HG03175 (cell line): ENCODE measurements at regions not wholly inside any gene's neighbourhood (a gene's known extent, or its start where the extent isn't known, plus 50 kb on each side); places are given as distances from the start of the nearest gene placed in this dataset.
"Not testable (repeated sequence)": the region's sequence is repeated elsewhere in the genome, so short reads cannot be mapped to it uniquely, and the experiment has no call there.

Source experiments
- ATAC-seq: cut with Tn5 transposase; IDR thresholded peaks from one replicate; pipeline ENCODE4 v1.9.1; 2021; ENCODE audit warnings: mild to moderate bottlenecking, moderate library complexity; ENCODE audit not compliant: unreplicated experiment

DNA sequence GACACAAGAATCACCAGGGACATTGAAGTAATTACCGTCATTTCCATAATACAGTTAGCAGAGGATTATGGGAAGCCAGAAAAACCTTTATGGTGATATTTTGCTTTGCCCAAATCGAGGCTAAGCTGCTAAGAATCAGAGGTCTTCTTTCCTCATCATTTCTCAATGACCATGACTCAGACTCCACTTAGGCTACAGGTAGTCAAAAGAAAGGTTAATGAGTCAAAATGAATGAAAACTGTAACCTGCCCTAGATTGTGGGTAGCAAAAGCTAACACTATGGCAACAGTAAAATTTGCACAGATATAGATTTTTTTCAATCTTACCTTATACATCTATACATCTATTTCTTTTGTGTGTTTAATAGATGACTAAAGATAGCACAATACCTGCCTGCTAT lies 185.8 kb downstream of the CARTPT start:
- no peak for ATAC-seq

DNA sequence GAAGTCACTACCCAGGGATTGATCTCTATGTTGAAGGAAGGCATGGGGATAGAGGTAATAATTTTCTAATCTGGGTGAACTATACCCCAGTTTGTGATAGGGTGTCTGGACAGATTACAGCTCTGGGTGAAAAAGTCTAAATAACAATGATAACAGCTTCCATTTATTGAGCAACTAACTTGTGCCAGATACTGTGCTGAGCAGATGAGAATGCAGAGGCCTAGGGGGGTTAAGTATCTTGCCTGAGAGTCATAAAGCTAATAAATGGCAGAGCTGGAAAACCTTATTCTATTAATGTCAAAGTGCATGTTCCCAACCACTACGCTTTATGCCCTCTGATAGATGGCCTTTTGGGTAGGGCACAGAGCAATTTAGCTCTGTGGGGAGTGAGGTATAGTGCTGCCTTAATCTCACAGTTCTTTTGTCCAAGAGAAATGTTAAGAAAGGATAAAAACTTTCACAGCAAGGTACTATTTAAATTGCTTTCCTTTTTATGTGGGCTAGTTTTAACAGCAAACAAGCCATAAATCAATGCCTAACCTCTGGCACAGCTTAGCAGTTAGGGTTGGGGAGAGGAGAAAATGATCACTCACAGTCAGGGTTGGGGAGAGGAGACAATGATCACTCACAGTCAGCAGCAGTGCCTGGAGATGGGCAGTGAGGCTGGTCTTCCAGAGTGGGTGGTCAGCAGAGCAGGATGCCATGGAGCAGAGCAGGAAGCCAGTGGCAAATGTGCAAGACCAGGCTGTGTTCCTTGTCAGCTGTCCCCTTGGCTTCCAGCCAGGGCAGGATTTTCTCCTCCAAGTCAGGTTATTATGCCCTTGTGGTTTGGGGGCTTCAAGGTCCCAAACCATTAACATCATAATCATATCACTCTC lies 187.0 kb downstream of the CARTPT start:
- ATAC-seq: no peak

DNA sequence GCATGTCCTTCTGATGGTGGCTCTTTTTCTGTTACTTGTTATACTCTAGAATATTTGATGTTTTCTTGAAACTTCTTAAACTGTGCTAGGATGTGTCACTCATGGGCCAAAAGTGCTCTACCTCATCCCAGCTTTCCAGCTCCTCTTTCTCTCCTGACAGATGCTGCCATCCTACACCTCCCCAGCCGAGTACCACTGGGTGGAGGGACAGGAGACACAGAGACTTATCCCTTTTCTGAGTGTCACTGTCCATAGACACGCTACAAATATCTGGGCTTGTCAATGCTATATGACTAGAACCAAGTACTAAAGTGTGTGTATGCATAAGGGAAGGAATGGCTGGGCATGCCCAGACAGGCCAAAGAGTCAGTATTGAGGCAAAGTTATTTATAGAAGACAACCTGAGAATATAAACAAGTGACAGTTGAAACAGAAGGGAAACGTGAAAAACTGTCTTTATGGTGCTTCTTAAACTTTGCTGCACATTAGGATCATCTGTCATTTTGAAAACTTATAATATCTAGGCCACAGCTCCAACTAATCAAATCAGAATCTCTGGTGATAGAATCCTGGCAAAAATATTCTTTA lies 188.0 kb downstream of the CARTPT start:
- no peak for ATAC-seq

DNA sequence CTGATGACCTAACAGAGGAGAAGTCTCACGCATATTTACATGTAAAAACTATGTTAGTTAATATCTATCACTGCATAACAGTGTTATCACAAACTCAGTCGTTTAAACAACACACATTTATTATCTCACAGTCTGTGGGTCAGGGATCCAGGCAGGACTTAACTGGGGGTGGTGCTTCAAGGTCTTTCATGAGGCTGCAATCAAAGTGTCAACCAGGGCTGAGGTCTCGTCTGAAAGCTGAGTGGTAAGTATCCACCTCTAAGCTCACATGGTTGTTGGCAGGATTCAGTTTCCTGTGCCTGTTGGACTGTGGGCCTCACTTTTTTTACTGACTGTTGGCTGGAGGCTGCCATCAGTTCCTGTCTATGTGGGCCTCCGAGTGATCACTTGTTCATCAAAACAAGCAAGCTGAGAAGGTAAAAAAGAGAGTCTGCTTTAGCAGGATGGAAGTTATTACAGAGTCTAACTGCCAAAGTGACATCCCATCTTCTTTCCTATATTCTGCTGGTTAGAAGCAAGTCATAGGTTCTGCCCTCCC lies 188.6 kb downstream of the CARTPT start:
- no peak for ATAC-seq

DNA sequence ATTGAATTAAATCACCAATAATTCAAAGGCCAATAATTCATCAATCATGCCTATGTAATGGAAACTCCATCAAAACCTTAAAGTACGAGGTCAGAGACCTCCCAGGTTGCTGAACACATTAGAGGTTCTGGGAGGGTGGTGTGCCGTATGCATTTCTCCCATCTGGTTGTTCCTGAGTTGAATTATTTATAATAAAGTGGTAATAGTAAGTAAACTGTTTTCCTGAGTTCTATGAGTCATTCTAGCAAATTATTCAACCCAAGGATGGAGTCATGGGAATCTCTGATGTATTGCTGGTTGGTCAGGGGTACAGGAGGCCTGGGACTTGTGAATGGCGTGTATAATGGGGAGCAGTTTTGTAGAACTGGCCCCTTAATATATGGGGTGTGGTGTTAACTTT lies 191.7 kb downstream of the CARTPT start:
- no peak for ATAC-seq

DNA sequence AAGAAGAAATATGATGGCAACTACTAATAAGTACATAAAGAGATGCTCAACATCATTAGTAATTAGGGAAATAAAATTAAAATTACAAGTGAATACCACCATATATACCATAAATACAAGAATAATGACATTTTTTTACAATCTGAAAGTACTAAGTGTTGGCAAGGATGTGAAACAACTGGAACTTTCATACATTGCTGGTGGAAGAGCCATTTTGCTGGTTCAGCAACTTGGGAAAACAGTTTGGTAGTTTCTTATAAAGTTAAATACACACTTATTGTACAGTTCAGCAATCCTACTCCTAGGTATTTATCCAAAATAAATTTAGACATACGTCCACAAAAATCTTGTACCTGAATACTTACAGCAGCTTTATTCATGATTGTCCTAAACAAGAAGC lies 192.9 kb downstream of the CARTPT start:
- ATAC-seq: no peak

DNA sequence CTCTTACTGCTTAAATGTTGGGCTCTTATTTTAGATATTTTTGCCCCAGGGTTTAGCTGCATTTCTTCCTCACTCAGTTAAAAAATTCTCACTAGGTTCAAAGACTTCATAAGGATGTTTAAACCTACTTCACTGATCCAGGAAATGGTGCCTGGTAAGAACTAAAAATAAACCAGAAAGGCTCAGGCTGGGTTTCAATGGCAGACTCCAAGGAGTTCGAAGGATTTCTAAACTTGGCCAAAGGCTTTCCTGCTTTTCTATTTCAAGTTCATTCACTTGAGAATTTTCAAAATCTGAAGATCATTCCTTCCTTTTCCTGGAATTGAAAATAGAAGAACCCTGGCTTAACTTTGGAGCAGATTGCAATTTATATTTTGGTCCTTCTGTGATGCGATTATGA lies 193.0 kb upstream of the MAP1B start:
- no peak for ATAC-seq

DNA sequence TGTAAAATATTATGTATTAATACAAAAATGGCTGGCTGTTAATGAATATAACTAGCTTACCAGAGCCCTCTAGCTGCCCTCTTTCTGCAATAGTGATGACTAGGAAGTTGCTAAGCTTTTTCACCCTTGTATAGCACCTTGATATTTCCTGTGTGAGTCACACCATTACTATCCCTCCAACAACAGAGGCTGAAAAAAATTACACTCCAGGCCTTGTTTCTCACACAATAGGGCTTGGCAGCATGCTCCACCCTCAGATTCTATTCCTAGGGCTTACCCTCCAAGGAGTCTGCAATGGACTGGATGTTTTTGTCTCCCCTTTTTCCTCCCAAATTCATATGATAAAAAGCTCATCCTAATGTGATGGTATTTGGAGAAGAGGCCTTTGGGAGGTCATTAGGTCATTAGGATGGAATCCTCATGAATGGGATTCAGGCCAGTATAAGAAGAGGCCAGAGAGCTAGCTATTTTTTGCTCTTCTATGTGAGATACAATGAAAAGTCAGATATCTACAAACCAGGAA lies 184.6 kb upstream of the MAP1B start:
- ATAC-seq: no peak

DNA sequence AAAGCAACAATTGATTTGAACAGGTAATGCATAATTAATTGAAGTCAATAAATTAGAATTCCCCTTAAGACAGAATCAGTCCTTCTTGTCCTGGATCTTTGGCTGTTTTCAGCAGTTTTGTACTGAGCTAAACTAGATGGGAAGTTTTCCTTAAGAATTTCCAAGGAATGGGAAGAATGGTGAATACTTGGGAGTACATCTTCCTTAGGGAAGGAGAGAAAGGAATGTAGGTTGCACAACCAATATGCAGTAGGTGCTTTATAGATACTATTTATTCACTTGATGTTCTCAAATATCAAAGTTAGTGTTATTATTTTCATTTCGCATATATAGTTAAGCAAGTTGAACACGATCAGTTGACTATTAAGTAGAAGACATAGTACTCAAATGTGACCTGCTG lies 183.5 kb upstream of the MAP1B start:
- no peak for ATAC-seq

DNA sequence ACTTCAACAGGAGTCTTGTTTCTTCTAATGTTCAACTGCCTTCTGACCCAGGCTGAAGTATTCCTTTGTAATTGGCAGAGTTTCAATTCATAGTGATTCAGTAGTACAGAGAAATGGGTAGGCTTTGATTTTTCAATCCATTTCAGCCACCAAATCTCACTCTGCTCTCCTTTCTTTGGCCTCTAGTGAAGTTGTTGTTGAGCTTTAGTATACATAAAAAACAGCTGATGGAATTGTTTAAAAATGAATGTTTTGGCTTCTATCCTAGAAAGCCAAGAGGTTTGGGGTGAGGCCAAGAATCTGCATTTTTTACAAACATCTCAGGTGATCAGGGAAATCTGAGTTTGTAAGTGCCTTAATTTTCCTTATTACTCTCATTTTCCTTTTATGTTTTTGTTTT lies 182.9 kb upstream of the MAP1B start:
- ATAC-seq: no peak

DNA sequence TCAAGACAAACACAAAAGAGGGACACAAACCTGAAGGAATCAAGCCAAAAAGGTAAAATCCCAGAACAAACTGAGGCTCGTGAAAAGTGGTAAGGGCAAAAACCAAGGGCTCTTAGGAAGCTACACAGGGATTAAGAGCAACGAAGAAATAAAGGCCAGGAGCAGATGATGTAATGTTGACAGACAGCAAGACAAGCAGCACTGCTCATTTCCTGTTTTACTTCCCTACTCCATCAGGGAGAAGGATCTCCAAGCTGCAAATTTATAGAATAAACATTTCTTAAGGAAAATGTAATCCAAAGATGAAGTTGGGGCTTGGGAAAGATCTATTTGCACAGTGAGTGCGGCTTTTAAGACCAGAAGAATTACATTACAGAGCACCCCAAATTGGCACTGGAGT lies 182.3 kb upstream of the MAP1B start:
- no peak for ATAC-seq

DNA sequence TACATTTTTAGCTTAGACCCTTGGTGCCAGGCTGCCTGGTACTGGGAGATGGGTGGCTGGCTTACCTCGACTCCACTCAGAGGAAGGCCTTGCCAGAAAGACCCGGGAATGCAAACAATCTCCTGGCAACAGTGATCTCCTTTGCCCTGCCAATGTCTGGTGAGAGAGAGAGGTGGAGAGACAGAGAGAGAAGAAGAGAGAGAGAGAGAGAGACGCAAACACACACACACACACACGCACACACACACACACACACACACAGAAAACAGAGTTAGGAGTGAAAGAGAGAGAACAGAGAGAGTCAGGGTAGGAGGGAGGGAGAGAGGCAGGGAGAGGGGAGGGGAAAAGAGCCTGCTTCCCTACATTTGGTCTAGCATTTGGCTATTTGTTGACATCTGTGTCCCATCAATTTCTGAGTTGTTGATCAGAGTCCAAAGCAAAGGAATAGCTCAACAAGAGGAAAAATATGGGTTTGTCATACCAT lies 181.6 kb upstream of the MAP1B start:
- ATAC-seq: no peak

DNA sequence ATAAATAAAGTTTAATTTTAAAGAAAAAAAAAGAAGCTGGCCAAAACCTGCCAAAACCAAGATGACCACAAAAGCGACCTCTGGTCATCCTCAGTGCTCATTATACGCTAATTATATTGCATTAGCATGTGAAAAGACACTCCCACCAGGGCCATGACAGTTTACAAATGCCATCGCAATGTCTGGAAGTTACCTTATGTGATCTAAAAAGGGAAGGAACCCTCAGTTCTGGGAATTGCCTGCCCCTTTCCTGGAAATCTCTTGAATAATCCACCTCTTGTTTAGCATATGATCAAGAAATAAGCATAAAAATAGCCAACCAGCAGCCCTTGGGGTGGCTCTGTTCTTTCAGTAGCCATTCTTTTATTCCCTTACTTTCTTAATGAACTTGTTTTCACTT lies 178.3 kb upstream of the MAP1B start:
- no peak for ATAC-seq

DNA sequence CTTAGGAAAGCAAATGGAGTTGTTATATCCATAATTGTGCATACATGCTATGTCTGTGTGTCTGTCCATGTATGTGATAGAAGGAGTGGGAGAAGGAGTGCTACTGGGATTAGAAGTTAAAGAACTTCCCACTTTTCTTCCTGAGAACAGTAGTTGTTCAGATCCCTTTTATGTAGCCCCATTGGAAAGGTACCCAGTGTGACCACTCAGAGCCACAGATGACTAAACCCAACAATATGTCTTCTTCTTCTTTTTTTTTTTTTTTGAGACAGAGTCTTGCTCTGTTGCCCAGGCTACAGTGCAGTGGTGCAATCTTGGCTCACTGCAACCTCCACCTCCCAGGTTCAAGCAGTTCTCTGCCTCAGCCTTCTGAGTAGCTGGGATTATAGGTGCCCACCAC lies 176.7 kb upstream of the MAP1B start:
- ATAC-seq: not testable (repeated sequence)

DNA sequence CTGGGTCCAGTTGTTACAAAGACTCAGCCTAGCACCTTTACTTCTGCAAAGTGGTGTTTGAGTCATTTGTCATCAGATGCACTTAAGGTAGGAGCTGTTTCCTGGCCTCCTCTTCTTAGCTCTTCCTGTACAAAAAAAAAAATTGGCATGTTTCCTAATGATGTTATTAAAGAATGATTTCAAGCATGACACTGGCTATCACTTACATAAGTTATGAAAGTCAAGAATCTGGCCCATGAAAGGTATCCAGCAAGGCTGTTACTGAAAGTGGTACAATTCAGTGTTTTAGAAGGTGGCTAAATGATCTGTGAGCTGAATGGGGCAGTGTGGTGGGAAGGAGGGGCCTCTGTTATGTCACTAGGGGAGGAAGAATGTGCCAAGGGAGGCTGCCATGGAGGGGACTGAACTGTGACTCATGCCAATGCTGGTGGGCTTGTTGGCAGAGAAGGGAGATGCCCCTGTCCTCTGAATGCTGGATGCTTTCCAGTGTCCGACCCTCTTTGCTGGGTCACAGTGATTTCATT lies 175.1 kb upstream of the MAP1B start:
- no peak for ATAC-seq

DNA sequence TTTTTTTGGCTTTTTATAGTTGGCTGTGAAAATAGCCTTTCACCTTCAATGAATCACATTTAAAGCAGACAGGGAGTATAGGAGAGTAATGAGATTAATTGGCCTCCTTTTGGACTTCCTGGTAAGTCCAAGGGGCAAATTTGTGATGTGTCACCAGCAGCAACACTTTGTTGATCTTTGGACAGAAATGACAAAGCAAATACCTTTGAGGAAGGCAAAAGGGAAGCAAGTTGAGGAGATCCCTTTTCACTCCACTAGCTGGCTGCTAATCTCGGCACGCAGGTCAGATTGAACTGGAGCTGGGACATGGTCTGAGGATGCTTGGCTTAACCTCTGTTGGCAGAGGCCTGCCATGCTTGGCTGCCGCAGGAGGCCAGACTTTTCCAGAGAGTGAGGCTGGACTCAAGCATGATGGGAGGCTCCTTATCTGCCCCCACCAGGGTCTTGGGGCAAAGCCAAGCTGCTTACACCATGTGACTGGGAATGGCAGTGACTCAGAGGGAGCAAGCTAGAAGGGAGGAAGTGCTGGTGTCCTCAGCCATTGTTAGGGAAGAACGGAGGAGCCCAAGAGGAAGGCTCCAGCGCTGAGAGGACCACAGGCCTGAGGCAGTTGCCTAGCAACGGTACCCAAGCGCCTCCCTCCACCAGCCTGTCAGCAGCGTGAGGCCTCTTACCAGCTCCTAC lies 174.5 kb upstream of the MAP1B start:
- no peak for ATAC-seq

DNA sequence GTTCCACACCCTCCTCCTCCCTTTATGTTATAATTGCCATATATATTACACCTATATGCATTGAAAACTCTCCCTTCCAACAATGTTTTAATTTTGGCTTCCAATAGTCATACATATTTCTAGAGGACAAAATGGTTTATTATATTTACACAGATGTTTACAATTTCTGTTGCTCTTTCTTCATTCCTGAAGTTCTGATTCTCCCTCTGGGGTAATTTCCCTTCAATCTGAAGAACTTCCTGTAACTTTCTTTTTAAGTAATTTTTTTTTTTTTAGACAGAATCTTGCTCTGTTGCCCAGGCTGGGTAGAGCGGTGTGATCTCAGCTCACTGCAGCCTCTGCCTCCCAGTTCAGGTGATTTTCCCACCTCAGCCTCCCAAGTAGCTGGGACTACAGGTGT lies 173.0 kb upstream of the MAP1B start:
- ATAC-seq: no peak

DNA sequence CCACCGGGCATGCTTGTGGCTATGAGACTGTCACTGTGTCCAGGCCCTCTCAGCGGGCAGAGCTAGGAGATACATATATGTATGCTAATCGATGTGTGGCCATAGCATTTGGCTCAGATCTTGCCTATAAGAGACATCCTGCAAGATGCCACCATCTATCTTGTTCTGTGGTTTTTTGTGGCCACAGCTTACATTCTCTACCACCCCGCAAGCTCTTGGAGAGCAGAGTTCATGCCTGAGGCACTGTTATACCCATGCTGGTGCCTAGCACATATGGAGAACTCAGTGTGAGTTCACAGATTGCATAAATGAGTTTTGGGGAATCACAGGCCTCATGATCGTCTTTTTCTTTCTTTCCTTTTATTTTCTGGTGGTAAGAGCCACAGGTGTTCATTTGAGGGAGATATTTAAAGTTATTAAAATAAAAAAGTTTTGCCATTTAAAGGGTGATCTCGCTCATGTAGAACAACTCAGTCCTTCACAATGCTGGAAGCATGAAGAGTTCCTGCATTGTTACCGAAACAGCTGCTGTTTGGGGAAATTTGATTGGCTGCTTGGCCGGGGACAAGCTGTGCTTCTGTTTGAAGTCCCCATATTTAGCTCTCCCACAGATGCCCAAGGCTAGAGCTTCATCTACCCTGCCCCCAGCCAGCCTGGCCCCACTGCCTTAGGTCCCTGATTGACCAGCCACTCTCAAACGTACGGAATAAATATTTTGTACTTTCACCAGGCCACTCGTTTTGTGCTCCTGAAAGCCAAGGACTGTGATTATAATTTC lies 169.2 kb upstream of the MAP1B start:
- ATAC-seq: no peak

DNA sequence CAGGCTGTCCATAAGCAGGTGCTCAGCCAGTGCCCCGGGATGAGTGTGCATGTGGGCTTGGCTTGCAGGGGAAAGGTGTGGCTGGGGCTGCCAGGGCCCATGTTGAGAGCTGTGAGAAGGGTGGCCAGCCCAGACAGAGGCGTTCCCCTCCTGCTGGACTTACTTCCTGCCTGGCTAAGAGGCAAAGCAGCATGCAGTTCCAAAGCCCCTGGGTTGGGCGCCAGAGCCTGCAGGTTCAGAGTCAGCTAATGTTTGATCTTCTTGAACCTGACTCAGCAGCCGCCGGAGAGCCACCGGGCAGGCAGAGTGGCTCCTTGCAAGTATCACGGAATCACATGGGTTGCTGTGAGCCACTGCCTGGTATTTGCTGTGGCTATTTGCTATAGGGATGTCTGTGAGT lies 168.4 kb upstream of the MAP1B start:
- no peak for ATAC-seq

DNA sequence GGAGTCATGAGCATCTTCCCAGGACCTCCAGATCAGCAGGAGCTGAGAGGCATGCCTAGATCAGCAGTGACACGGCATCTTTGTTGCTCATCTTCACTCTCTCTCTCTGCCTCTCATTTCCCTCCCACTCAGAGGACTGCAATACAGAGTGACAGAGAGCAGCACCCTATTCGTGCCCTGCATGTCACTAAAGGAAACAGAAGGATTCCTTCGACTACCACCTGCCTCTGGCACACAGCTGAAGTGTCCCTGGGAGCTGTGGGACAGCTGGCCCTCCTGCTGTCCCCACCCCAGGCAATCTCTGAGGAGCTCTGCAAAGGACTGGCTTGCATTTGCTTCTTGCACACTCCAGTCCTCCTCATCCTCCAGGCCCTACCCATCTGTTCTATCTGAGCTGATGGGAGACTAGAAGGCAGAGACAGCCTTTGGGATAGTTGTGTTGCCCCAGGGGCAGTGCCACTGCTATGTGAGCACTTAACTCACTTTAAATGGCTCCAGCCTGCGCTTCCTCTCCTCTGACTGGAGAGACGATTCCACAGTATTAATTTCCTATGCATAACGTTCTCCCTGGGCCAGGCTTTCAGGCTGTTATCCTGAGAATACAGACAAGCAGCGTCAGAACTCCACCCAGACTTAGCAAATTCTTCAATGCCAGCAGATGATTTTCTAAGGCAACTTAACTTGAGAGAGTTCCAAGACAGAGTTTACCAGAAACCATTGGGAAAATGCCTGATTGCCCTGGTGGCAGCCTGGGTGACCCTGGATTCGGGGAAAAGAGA lies 167.6 kb upstream of the MAP1B start:
- ATAC-seq: no peak
